Muscle of back (tissue), 3 donors: ENCODE measurements at regions not wholly inside any gene's neighbourhood (a gene's known extent, or its start where the extent isn't known, plus 50 kb on each side); places are given as distances from the start of the nearest gene placed in this dataset.
A peak's percentile ranks its signal among the peaks of the same experiment; 100 is the strongest.
"Not testable (repeated sequence)": the region's sequence is repeated elsewhere in the genome, so short reads cannot be mapped to it uniquely, and the experiment has no call there.

ENCODE experiments used
- DNase-seq, 3 donors: peaks; one replicate each; pipeline versions ENCODE4 v3.0.0 to v3.0.0-alpha.2; 2013

DNA sequence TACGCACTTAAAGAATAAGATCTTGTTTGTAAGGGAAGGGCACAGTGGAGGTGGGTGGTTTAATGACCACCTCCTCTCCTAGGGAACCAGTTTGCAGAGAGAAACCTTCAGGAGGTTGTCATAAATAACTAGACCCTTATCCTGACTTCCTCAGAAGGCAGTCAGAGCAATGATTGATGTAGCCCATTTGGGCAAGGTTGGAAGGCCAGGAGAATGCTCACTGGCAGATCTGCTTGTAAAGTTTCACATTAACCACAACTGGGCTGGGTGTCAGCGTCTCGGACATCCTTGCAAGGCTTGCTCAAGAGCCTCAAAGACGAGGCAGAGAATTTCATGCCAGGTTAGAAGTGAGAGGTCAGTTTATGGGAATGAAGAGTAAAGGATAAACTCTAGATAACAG is 87.6 kb upstream of the TRABD2B start:
- DNase-seq, result no peak

DNA sequence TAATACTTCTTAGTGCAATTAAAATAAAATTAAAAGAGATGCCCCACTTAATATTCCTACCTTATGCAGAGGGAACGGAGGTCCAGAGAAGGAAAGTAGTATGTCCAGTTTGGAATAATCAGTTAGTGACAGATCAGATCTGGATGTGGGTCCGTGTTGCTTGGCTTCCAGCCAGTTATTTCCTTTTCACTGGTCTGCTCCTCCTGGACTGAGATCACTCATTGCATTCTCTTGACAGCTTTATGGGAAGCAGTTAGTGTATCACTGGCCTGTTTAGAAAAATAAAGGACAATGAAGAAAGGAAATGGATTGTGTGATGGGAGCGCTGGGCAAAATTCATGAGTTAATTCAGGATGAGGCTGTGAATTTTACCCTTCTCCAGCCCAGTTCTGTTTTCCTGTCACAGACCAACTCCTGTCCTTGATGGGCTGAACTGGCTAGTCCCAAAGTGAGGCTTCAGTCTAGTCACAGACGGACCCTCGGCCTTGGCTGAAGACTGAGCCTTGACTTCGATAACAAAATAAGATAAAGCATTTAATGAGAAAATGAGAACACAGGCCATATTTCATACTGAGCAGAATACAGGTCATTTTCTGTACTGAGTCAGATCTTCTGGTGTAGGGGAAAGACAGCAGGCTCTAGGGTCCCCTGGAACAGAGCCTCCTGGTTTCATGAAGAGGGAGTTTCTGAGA is 85.2 kb upstream of the TRABD2B start:
- DNase-seq, result no peak

DNA sequence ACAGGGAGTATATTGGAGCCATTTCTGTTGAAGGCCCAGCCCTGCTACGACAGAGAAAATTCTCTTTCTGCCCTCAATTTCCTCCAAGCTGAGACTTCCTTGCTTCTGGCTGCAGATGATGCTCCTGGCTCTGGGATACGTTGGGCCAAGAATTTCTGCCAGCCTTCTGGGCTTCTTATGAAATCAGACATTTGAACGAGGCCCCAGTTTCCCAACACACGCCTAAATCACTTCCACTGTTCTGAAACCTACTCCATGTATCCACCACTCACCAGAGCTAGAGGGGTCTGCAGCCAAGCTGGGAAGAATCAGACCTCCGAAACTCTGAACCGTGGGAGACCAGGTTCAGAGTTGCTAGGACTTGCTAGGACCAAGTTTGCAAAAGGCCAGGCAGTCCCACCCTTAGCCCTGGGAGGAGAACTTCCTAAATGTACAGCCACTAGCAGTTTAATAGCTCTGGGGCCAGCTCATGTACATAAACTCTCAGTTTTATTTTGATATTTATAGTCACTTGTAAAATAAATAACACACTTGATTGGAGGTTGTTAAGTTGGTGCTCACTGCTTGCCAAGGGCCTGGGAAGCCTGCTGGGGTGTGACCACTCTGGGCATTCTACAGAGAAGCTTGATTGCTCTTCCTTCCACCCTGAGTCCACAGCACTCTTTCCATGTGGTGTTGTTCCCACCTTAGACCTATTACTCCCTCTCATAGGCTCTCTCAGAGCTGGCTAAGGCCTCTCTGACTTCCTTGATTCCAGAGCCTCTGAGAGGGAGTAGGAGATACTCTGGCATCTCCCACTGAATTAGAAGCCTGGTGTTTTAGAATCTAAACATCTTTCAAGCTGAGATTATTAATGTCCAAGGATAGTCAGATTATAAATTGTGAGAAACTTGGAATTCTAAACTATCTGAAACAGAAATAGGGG is 83.4 kb upstream of the TRABD2B start:
- DNase-seq, result no peak

GRCh38 chr1:48079096-48079495 is 81.9 kb upstream of the TRABD2B start:
- no peak for DNase-seq

DNA sequence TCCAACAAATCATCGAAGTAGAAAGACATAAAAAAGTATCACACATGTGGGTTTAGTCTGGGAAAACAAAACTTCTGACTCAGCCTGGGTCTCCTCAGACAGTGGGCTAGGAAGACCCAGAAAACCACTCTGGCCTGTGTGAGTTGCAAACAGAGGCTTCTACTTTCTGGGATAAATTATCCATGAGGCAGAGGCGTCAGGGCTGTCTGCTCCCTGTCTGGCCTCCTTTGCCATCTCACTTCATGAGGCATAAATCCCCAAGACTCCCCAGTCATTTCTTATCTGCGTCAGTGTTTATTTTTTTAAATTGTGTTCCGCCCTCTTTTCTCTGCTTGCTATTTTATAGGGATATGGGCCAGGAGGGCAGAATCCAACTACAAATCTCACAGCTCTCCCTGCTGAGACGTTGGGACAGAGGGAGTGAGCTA is 80.6 kb upstream of the TRABD2B start:
- no peak for DNase-seq

DNA sequence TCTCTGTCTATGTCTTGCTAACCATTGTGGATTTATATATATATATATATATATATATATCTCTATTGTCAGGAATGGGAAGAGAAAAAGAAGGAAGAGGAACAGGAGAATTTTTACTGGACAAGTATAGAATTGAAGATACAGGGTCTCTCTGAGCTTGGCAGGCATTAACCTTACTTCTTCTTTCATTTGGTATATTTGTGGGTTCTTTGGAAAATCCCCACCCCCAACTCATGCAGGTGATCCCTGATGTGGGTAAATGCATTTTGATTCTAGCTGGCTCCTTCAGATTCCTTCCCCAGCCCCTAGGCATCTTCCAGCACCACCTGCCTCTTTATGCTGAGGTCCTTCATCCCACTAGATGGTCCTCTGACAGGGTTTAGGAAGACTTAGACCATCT is 78.8 kb upstream of the TRABD2B start:
- DNase-seq, result no peak

DNA sequence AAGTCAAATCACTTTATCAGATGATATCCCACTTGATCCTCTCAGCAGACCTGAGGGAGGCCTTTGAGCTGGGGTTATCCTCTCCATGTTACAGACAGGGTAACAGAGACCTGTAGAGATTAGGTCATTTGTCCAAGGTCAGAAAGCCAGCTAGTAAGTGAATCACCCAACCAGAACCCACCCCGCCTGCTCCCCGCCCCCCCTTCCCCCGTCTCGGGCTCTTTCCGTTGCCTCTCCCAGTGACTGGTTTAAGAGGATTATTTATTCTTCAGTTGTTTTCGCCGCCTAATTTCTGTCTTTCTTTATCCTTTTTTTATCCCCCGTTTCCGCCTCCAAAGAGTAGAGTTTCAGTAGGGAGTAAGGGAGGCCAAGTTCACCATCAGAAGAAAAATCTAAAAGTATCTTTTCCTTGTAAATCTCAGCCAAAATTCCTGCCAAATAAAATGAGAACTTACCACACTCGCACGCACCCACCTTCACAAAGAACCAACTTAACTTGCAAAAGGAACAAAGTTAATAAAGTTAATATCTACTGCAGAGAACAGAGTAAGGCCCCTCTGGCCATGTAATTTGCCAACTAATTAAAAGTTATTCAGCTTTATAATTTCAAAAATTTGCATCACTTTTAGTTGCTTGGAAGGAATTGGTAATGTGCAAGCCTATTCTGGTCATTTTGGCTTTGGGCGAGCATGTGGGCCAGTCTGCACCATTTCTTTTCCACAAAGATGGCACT is 76.8 kb upstream of the TRABD2B start:
- no peak for DNase-seq

DNA sequence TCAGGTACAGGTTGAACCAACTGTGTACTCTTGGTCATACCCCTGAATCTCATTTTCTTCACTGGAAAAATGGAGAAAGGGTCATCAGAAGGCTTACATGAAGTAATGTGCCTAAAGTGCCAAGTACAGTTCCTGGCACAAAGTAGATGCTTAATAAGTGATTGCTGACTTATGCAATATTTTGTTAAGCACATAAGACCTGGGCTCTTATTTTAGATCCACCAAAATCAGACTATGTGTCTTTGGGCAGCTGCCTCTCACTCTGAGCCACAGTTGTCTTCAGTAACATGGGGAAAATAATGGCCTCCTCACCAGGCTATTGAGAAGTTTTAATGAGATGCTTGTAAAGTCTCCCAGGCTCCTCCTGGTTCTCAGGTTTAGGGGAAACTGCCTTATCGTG is 74.3 kb upstream of the TRABD2B start:
- no peak for DNase-seq

GRCh38 chr1:48070396-48070750 is 73.2 kb upstream of the TRABD2B start:
- no peak for DNase-seq

DNA sequence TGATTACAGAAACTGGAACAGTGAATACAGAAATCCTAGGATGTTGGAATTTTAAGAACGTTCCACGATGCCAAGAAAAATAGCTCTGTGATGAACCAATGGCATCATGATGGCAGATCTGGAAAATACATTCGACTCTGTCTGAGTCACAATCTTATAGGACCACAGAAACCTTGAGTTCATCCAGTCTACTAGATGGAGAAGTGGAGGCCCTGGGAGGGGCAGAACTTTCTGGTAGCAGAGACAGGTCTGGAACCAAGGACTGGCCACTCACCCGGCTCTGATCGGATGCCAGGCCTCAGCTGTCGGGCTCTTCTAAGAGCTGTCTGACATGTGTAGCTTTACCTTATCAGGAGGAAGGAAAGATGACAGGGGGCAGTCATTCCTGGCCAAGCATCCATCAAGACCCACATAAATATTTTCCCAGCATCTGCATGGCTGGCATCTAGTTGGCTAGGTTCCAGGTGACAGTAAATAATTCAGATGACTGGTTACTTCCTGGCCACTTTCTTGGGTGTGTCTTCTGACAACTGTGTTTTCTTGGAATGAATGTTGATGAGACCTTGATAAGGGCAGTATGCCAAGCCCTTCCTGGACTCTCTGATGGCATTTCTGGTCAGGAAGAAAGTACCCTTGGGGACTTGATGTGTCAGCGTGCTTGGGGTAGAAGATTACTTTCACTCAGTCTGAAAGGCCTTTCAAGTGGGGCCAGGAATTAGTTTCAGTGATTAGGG is 72.6 kb upstream of the TRABD2B start:
- no peak for DNase-seq

GRCh38 chr1:48068206-48068605 is 71.0 kb upstream of the TRABD2B start:
- no peak for DNase-seq

DNA sequence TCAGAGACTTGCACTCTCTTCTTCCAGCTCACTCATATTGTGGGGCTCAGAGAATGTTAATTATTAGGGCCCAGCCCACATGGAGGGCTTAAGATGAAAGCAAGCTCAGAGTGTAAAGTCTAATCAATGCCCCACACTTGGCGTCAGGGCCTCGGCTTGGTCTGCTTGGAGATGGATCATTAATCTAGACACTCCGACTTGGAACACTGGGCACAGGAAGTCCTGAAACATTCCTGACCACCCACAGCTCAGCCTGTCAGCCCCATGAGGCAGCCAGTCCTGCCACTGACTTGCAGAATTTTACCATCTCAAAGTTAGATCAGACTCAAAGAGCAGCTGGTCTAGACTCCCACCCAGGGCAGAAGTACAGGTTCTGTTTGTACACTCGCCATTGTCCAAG is 69.8 kb upstream of the TRABD2B start:
- DNase-seq, result no peak

GRCh38 chr1:48064693-48065092 is 67.5 kb upstream of the TRABD2B start:
- DNase-seq, result not testable (repeated sequence)

DNA sequence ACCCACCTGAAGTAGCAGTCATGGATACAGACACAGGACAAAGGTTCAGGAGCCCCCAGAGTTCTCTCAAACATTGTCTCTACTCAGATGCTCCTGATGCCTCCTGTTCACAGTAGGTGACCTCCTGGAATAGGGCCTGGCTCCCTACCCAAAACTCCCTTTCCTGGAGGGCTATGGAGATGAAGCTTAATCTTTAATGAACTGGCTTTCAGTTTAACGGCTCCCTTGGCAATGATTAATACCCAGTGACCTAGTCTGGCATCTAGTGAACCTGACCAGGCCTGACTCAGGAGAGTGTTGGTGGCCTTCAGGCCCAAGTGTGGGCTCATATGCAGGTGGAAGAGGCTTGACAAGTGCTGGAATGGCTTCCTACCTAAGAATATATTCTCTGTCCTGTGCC is 65.2 kb upstream of the TRABD2B start:
- no peak for DNase-seq

GRCh38 chr1:48061162-48062136 is 64.3 kb upstream of the TRABD2B start:
- peak; percentile 57 to 82 (median 71) for DNase-seq

GRCh38 chr1:48059289-48059688 is 62.1 kb upstream of the TRABD2B start:
- DNase-seq, result no peak

DNA sequence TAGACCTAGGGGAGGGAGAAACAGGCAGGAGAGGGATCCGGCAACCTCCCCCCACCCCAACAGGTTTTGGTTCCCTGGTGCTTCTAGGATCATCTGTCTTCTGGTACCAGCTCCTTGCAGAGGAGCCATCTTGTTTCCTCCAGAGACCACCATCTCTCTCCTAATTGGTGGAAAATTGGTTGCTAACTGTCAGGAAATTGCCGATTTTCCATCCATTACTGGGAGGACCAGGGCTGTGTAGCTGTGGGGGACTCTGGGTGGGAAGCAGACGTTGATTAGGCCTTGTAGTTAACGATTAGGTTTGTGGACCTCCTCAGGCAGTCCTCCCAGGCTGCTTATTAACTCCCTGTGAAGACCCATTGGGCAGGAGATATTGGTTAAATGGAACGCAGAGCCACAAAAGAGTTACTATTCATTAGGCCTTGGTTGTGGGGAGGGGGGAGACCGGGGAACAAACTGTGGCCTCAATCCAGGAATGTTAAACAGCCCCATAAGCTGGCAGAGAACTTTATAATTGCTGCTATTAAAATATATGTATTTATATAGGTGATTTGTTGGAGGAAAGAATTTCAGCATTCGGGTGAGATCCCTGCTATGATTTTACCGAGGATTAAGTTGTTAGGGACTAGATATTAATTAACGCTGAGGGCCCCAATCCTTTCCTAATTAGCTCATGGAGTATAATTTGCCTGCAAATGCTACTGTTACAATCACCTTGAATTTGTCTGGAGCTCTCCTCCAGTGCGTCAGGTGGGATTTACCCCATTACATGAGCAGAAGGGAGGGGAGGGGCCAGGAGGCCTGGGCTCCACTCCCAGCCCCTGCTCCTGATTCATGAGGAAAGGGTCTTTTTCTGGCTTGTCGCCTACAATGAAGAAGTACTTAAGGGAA is 61.2 kb upstream of the TRABD2B start:
- DNase-seq, result no peak

- DNase-seq, result no peak
These were observed 60.1 kb upstream of the TRABD2B start for GRCh38 chr1:48057249-48057648.
